ENCODE measurements at regions not wholly inside any gene's neighbourhood (a gene's known extent, or its start where the extent isn't known, plus 50 kb on each side); places are given as distances from the start of the nearest gene placed in this dataset.
"Not testable (repeated sequence)": the region's sequence is repeated elsewhere in the genome, so short reads cannot be mapped to it uniquely, and the experiment has no call there.

- in situ Hi-C loops (cut with HindIII; ENCODE audit: low sequenced_read_pairs) = no loop called here
These were observed 931.7 kb downstream of the MCTP2 start for GRCh38 chr15:95162967-95163531.

GRCh38 chr15:95168152-95168551 lies 936.8 kb downstream of the MCTP2 start:
- in situ Hi-C loops (cut with HindIII; ENCODE audit: low sequenced_read_pairs) = no loop called here

GRCh38 chr15:95168951-95169431 lies 937.6 kb downstream of the MCTP2 start:
- in situ Hi-C loops (cut with HindIII; ENCODE audit: low sequenced_read_pairs) = no loop called here

DNA sequence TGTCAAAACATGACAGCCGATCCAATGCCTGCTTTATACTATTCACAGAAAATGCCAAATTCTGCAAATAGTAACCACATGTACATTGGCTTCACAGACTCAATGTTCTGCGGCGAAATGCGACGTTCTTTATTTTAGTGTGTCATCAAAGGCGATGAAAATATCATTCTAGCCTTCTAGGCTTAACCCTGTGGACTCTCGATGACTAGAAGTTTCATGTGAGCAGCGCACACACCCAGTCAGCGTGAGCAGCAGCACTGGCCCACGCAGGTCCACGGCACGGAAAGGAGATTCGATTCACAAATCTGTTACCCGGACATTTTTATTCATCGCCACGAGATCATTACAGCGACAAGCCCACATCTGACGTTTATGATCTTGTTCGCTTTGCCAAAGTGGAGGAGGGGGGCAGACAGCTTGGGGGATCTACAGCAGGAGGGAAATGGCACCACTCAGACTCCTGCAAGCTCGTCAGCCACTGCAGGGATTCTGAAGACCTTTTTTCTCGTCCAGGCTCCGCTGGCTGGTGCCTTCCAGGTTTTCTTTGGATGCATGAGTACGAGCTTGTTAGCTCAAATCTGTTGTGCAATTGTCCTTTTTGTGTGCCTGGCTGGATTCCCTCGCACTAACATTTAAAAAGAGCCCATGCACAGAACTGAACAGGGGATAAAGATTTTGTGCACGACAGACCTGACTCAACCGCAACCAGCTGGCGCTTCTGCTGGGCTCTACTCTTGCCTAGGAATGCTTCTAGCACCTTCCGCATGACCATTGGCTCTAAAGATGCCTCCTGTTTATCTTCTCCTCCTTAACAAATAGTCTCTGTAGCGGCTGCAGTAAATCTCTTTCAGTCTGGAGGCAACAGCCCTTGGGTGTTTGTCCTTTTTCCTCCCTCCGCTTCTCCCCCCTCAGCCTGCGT lies 938.4 kb downstream of the MCTP2 start:
- in situ Hi-C loops (cut with HindIII; ENCODE audit: low sequenced_read_pairs) = no loop called here

DNA sequence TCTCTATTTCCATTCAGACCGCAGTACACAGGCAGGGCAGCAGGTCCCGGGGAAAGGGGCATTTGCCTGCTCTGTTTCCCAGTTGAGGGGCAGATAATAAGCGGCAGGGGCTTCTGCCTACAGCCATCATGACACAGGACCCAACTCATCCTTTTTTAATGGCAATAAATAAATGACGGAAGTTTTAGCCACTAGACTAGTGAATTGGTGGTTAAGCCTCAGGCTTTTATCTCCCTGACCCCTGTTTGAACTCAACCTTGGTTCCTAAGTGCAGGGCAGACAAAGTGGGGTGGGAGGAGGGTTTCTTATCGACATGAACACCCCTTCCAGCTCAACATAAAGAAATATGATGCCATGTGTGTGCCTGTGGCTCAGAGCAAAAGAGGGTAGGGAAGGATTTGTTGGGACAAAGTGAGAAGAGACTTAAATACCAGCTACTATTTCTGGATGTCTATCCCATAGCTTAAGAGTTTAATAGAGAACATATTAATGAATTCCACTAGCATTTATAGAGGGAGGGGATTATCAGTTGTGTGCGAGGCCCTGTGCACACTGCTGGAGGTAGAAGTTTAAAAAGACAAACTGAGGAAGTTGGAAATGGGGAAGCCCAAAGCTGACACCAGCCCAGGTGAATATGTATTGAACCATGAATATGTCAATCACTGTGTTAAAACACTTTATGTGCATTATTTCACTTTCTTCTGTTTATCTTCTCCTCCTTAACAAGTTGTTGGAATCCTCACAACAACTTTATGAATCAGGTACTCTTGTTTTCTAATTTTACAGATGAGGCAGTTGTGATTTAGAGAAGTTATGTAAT lies 939.4 kb downstream of the MCTP2 start:
- in situ Hi-C loops (cut with HindIII; ENCODE audit: low sequenced_read_pairs) = no loop called here

DNA sequence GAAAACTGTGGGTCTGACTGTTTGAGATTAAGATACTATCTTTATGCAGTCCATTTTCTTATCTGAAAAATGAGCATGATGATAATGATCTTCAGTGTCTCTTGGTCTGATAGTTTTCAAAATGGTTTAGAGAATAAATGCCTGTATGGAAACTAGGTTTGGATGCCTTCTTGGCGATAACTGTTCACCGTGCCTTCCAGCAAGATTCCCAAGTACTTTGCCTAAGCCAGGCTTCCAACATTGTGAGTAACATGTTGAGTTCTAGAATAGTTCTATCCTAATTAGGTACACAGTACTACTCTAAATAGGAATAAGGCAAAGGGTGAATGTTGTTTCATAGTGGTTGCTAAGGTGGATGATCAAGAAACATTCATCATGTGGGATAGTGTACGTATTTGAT lies 940.2 kb downstream of the MCTP2 start:
- in situ Hi-C loops (cut with HindIII; ENCODE audit: low sequenced_read_pairs) = no loop called here

GRCh38 chr15:95174301-95175259 lies 943.2 kb downstream of the MCTP2 start:
- in situ Hi-C loops (cut with HindIII; ENCODE audit: low sequenced_read_pairs) = loop anchor here (5.0 kb wide), 1 partner anchor 88 kb away; no protein-coding TSS in a partner anchor

DNA sequence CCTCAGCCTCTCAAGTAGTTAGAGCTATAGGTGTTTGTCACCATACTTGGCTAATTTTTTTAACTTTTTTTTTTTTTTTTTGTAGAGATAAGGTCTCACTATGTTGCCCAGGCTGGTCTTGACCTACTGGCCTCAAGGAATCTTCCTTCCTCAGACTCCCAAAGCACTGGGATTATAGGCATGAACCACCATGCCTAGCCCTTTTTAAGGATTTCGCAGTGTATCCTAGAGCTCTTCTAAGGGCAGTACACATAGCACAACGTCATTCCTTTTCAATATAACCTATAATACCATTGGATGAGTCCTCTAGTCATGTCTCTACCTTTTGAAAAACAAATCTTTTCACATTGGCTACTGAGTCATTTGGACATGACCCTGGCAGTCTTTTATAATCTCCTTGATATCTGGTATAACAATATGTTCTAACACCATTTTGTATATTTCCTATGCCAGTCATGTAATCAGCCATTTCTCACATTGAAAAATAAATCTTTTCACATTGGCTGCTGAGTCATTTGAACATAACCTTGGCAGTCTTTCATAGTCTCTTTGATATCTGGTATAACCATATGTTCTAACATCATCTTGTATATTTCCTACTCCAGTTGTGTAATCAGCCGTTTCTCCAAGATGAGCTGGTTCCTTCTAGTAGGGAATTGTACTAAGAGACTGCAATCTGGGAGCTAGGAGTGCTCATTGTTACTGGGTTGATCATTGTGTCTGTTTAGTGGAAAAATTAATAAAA lies 944.7 kb downstream of the MCTP2 start:
- in situ Hi-C loops (cut with HindIII; ENCODE audit: low sequenced_read_pairs) = loop anchor here (5.0 kb wide), 1 partner anchor 86 kb away; no protein-coding TSS in a partner anchor

DNA sequence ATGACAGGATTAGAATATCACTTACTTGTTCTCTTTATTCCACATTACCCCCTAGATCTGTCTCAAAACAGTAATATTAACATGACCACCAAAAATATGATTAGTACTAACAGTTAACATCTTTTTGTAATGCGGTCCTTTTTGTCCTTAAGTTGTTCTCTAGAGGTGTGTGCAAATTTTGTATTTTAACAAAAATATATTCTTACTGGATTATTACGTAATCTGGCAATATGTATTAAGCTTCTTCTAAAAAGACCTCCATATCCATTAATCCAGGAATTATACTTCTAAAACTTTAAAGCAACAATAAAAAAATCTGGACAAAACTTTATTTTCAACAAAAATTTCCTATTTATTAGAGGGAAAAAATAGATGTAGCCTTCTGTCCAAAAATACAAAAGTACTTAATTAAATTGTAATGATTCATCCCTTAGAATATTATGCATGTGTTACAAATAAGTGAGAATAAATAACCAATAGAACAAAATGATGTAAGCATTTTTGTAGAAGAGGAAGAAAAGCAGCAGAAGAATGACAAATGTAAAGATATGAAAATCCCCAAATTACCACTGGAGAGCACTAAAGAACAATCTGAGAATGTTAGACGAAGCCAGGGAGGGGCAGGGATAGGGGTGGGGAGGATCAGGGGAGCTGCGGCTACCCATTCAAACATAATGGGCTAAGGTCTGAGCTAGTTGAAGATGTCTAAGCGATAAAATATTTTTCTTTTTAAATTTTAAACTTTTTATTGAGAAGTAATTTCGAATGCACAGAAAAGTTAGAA lies 945.6 kb downstream of the MCTP2 start:
- in situ Hi-C loops (cut with HindIII; ENCODE audit: low sequenced_read_pairs) = loop anchor here (5.0 kb wide), 1 partner anchor 85 kb away; no protein-coding TSS in a partner anchor

- in situ Hi-C loops (cut with HindIII; ENCODE audit: low sequenced_read_pairs) = no loop called here
These were observed 949.2 kb downstream of the MCTP2 start for GRCh38 chr15:95180530-95180929.

- in situ Hi-C loops (cut with HindIII; ENCODE audit: low sequenced_read_pairs) = no loop called here
These were observed 950.7 kb downstream of the MCTP2 start for GRCh38 chr15:95182091-95182490.

- in situ Hi-C loops (cut with HindIII; ENCODE audit: low sequenced_read_pairs) = loop anchor here (5.0 kb wide), 1 partner anchor 96 kb away; no protein-coding TSS in a partner anchor
These were observed 961.6 kb downstream of the MCTP2 start for GRCh38 chr15:95192923-95193322.

DNA sequence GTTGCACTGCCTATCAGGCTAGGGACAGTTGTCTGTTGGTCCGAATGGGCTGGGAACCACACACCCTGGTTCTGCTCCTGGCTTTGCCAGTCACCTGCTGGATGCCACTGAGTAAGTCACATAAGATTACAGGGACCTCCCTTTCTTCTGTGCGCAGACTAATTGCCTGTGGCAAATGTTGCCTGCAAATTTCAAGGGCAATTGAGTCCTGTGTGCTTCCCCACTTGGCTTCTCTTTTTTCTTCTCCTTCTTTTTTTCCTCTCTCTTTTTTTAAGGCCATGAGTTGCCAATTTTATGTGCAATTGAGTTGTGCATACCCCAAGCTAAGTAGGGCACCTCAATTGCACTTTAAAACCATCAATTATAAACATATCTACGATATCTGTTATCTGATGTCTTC lies 963.4 kb downstream of the MCTP2 start:
- in situ Hi-C loops (cut with HindIII; ENCODE audit: low sequenced_read_pairs) = loop anchor here (5.0 kb wide), 1 partner anchor 97 kb away; no protein-coding TSS in a partner anchor

GRCh38 chr15:95196176-95196915 lies 965.0 kb downstream of the MCTP2 start:
- in situ Hi-C loops (cut with HindIII; ENCODE audit: low sequenced_read_pairs) = no loop called here

- in situ Hi-C loops (cut with HindIII; ENCODE audit: low sequenced_read_pairs) = no loop called here
These were observed 971.4 kb downstream of the MCTP2 start for GRCh38 chr15:95202569-95203349.

DNA sequence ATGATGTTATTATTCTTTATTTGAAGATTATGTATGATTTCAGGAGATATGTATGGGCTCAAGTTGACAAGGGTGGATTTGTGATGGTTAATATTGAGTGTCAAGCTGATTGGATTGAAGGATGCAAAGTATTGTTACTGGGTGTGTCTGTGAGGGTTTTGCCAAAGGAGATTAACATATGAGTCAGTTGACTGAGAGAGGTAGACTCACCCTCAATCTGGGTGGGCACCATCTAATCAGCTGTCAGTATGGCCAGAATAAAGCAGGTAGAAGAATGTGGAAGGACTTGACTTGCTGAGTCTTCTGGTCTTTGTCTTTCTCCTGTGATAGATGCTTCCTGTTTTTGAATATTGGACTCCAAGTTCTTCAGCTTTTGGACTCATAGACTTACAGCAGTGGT lies 973.7 kb downstream of the MCTP2 start:
- in situ Hi-C loops (cut with HindIII; ENCODE audit: low sequenced_read_pairs) = no loop called here

DNA sequence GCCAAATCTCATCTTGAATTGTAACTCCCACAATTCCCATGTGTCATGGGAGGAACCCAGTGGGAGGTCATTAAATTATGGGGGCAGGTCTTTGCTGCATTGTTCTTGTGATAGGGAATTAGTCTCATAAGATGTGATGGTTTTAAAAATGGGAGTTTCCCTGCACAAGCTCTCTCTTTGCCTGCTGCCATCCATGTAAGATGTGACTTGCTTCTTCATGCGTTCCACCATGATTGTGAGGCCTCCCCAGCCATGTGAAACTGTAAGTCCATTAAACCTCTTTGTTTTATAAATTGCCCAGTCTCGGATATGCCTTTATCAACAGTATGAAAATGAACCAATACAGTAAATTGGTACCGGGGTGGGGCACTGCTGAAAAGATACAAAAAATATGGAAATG lies 974.5 kb downstream of the MCTP2 start:
- in situ Hi-C loops (cut with HindIII; ENCODE audit: low sequenced_read_pairs) = not testable (repeated sequence)
